GF-D8 (cell line): ENCODE measurements at regions not wholly inside any gene's neighbourhood (a gene's known extent, or its start where the extent isn't known, plus 50 kb on each side); places are given as distances from the start of the nearest gene placed in this dataset.

Experiments
- DNase-seq: peaks from one replicate; lab custom pipeline; 2025; lab: John Stamatoyannopoulos, UW

DNA sequence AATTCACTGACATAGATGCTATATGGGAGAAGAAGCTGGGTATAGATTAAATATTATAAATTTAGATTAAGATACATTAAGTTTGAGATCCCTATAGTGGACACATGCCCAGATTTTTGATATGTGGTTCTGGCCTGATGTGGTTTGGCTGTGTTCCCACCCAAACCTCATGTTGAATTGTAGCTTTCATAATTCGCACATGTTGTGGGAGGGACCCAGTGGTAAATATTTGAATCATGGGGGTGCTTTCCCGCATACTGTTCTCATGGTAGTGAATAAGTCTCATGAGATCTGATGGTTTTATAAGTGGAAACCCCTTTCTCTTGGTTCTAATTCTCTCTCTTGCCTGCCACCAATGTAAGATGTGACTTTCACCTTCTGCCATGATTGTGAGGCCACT, 189.4 kb upstream of the CD96 start:
- DNase-seq = no peak

- no peak for DNase-seq
Measured at GRCh38 chr3:111359261-111360030, 182.6 kb upstream of the CD96 start.

DNA sequence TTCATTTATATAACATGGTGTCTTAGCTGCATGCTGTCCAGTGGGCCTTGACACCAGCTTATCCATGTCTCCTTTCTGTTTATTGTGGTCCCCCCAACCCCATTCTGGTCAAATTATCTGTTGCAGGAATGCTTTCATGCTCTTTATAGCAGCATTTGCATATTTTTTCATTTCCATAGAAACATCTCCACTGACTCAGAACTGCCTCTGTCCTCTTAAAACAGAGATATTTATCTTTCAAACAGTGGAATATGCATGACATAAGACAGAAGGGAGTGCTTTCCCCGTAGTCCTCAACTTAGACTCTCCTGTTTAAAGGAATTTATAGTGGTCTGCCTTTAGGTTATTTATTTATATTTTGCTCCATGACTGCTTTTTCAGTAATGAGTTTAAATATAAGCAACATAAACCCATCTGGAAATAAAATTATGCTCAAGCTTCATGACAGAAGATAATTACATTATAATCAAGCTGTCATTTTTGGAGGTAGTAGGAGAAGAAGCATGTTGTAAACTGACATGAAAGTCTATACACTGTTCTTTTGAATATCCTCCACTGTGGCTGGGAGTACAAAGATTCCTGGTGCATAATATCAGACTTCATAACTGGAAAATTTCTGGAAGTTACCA, 179.5 kb upstream of the CD96 start:
- no peak for DNase-seq

DNA sequence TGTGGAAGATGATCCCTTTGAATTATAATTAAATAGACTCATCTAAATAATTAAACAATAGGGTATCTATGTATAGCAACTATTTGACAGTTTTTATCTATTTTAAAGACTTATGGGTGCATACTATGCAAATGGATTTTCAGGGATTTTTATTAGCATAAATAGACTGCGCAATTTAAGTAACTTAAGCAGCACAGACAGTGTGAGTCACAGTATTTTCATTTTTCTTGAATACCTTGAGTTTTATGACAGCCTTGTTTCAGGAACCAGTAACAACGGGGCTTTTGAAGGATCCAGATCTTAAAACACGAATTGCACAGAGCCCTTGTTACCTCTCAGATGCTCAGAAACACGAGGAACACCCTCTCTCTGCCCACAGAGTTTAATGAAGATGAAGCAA, 175.5 kb upstream of the CD96 start:
- DNase-seq = no peak

GRCh38 chr3:111368056-111368455, 173.9 kb upstream of the CD96 start:
- DNase-seq = no peak

DNA sequence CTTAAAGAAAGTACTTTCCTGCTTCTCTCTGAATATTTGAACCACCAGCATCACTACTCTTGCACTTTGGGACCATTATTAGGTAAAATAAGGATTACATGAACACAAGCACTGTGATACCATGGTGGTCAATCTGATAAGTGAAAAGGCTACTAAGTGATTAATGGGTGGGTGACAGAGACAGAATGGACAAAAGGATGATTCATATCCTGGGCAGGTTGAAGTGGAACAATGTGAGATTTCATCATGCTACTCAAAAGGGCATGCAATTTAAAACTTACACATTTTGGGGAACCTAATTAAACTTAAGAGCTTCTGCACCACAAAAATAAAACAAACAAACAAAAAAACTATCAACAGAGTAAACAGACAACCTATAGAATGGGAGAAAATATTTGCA, 172.0 kb upstream of the CD96 start:
- DNase-seq = no peak

DNA sequence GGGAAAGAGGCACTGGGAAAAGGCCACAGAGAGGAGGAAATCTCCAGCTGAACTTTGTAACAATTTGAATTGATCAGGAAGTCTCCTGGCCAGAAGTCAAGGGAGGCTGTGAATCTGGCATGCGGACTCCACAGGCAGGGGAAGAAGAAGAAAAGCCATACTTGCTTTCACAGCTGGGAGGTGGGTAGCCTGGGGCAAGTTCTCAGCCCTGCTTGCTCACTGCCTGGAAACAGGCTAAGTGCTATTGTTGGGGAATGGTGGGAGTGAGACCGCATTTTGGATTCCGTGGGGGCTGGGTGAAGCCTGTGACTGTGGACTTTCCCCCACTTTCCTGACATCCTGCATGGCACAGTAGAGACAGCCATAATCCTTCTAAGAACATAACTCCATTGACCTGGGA, 168.8 kb upstream of the CD96 start:
- DNase-seq = no peak

DNA sequence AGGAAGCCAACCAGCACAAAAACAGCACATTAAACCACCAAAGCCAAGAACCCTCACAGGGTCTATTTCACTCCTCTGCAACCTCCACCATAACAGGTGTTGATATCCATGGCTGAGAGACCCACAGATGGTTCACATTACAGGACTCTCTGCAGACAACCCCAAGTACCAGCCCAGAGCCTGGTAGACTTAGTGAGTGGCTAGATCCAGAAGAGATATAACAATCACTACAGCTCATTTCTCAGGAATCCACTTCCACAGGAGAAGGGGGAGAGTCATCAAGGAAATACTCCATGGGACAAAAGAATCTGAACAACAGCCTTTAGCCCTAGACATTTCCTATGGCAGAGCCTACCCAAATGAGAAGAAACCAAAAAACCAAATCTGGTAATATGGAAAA, 168.1 kb upstream of the CD96 start:
- no peak for DNase-seq

DNA sequence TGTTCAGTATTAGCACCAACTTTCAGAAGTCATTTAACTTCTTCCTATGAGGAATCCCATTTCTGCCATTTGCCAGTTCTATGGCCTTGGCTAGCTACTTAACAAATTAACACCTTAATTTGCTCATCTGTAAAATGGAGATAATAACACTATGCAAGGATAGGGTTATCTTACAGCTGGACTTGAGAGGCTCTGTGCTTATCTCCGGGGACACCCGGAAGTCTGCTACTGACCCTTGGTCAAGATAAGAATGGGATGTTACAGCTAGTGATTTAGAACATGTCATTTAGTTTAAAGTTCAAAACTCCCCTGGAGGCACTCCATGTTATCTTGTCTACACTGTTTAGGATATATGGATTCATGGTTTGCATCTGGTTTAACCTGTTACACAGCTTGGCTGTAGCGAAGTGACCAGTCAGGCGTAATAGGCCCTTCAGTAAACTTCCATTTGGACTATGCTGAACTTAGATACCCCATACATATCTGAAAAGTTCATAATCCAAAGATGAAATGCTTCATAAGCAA, 156.0 kb upstream of the CD96 start:
- no peak for DNase-seq

DNA sequence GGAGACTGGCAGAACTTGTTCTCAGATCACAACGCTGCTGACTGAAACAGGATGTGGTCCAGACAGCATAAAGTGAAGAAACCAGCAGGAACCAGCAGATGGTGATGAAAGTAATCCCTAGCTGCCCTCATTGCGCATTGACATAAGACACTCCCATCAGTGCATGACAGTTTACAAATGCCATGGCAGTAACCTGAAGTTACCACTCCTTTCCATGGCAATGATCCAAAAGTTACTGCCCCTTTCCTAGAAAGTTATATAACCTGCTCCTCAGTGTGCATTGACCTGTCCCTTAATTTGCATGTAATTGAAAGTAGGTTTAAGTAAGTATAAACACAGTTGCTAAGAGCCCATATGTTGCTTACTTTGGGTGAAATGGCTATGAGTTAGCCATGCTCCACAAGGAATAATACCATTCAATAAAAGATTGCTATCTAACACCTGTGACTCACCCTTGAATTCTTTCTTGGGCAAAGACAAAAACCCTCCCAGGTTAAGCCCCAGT, 149.1 kb upstream of the CD96 start:
- DNase-seq = peak; percentile 8

- no peak for DNase-seq
Measured at GRCh38 chr3:111412656-111413055, 129.3 kb upstream of the CD96 start.

GRCh38 chr3:111414531-111414930, 127.5 kb upstream of the CD96 start:
- no peak for DNase-seq

DNA sequence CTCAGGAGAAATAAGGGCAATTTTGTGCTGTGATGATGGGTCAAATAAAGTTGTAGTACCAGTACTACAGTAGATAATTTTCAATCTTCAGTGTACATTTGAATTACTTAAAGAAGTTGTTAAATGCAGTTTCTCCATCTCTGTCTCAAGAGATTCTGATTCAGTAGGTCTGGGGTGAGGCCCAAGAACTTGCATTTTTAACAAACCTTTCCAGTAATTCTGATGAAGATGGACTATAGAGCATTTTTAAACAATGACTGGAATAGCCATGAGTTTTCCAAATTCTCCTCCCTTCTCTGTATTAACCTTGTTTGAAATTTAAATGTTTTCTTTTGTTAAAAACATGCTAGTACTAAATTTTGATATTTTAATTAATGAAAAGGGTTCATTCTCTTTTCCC, 127.0 kb upstream of the CD96 start:
- no peak for DNase-seq

- peak; percentile 11 for DNase-seq
Measured at GRCh38 chr3:111418391-111418790, 123.6 kb upstream of the CD96 start.

DNA sequence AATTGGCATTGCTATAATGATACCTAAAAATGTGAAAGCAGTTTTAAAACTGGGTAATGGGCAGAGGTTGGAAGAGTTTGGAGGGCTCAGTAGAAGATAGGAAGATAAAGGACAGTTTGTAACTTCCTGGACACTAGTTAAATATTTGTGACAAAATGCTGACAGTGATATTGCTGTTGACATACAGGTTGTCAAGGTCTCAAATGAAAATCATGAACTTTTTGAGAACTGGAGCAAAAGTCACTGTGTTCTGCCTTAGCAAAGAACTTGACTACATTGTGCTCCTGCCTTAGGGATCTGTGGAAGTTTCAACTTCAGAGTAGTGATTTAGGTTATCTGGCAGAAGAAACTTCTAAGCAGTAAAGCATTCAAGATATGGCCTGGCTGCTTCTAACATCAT, 113.7 kb upstream of the CD96 start:
- no peak for DNase-seq

DNA sequence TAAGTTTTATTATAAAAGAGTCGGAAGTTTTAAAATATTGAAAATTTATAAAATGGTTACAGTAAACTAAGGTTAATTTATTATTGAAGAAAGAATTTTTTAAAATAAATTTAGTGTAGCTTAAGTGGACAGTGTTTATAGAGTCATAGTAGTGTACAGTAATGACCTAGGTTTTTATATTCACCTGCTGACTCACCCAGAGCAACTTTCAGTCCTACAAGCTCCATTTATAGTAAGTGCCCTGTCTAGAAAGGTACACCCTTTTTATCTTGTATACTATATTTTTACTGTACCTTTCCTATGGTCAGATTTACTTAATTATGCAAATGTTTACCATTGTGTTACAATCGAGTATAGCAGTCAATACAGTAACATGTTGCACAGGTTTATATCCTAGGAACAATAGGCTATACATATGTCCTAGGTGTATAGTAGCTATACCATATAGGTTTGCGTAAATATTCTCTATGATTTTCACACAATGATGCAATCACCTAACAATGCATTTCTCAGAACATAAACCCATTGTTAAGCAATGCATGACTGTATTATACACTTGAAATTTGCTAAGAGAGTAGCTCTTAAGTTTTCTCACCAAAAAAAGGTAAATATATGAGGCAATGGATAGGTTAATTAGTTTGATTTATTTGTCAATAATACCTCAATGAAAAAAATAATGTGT, 106.9 kb upstream of the CD96 start:
- no peak for DNase-seq

- no peak for DNase-seq
Measured at GRCh38 chr3:111438283-111438682, 103.7 kb upstream of the CD96 start.

- no peak for DNase-seq
Measured at GRCh38 chr3:111454551-111454950, 87.4 kb upstream of the CD96 start.

GRCh38 chr3:111465081-111465670, 76.8 kb upstream of the CD96 start:
- no peak for DNase-seq

DNA sequence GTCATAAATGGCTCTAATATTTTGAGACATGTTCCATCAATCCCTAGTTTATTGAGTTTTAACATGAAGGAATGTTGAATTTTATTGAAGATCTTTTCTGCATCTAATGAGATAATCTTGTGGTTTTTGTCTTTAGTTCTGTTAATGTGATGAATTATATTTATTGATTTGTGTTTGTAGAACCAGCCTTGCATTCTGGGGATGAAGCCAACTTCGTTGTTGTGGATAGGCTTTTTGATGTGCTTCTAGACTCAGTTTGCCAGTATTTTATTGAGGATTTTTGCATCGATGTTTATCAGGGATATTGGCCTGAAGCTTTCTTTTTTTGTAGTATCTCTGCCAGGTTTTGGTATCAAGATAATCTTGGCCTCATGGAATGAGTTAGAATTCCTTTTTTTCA, 72.0 kb upstream of the CD96 start:
- no peak for DNase-seq

- DNase-seq = no peak
Measured at GRCh38 chr3:111471831-111472230, 70.2 kb upstream of the CD96 start.

DNA sequence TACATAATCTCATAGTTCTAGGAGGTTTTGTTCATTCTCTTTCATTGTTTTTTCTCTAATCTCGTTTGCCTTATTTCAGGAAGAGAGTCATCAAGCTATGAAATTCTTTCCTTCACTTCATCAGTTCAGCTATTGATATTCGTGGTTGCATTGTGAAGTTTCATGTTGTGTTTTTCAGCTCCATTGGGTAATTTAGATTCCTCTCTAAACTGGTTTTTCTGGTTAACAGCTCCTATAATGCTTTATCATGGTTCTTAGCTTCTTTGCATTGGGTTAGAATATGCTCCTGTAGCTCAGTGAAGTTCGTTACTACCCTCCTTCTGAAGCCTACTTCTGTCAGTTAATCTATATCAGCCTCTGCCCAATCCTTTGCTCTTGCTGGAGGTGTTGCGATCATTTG, 69.4 kb upstream of the CD96 start:
- no peak for DNase-seq

- DNase-seq = no peak
Measured at GRCh38 chr3:111473550-111473949, 68.4 kb upstream of the CD96 start.
